GM10266 (cell line): ENCODE measurements at regions not wholly inside any gene's neighbourhood (a gene's known extent, or its start where the extent isn't known, plus 50 kb on each side); places are given as distances from the start of the nearest gene placed in this dataset.
"Not testable (repeated sequence)": the region's sequence is repeated elsewhere in the genome, so short reads cannot be mapped to it uniquely, and the experiment has no call there.

Source experiments
- DNase-seq: peaks from one replicate; pipeline ENCODE4 v3.0.0; 2012; ENCODE audit errors: extremely low spot score
- TF ChIP-seq, protein P1 (sequence below): IDR thresholded peaks from 2 replicates; pipeline ENCODE4 v1.5.1; 2012; ENCODE audit warnings: mild to moderate bottlenecking, low read depth; ENCODE audit not compliant: control insufficient read depth, insufficient read depth; ENCODE audit errors: missing control alignments

DNA sequence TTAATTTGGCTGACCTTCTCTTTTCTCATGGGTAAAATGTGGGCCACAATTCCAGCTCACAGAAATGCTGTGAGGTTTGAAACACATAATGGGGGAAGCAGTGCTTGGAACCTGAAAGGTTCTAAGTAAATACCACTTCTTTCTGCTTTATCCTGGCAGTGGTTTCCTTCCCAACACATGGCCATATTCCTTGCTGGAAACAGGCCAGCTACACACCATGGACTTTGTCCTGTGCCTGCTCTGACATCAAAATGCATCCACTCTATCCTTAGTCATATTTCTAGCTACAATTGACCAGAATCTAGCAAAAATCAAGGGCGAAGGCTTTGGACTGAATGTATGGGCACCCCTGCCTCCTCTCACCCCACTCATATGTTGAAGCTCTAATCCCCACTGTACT lies 93.1 kb upstream of the TRPC7 start:
- no peak for DNase-seq
- TF ChIP-seq, protein P1, sequence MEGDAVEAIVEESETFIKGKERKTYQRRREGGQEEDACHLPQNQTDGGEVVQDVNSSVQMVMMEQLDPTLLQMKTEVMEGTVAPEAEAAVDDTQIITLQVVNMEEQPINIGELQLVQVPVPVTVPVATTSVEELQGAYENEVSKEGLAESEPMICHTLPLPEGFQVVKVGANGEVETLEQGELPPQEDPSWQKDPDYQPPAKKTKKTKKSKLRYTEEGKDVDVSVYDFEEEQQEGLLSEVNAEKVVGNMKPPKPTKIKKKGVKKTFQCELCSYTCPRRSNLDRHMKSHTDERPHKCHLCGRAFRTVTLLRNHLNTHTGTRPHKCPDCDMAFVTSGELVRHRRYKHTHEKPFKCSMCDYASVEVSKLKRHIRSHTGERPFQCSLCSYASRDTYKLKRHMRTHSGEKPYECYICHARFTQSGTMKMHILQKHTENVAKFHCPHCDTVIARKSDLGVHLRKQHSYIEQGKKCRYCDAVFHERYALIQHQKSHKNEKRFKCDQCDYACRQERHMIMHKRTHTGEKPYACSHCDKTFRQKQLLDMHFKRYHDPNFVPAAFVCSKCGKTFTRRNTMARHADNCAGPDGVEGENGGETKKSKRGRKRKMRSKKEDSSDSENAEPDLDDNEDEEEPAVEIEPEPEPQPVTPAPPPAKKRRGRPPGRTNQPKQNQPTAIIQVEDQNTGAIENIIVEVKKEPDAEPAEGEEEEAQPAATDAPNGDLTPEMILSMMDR: no peak

GRCh38 chr5:136457390-136458013 lies 92.2 kb upstream of the TRPC7 start:
- no peak for DNase-seq
- TF ChIP-seq, protein P1: no peak

DNA sequence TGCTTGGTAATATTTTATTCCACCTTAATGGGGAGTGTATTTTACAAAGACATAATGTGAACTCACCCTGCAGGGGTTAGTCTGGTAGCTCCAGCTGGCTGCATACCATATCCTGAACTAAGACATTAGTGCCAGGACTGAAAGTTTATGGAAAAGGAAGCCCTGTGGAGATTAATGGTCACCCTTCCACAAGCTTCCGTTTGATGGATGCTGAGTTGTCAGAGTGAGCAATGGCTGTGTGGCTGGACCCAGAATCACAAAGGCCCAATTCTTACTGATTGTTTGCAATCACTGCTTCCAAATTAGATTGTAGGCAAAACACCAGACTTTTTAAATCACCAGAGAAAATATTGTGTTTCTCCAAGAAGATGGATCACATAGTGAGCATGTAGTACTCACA lies 90.1 kb upstream of the TRPC7 start:
- no peak for DNase-seq
- TF ChIP-seq, protein P1: no peak

GRCh38 chr5:136453986-136454758 lies 88.8 kb upstream of the TRPC7 start:
- TF ChIP-seq, protein P1: no peak
- DNase-seq: no peak

- DNase-seq: no peak
Measured at GRCh38 chr5:136453199-136453598, 87.9 kb upstream of the TRPC7 start.

DNA sequence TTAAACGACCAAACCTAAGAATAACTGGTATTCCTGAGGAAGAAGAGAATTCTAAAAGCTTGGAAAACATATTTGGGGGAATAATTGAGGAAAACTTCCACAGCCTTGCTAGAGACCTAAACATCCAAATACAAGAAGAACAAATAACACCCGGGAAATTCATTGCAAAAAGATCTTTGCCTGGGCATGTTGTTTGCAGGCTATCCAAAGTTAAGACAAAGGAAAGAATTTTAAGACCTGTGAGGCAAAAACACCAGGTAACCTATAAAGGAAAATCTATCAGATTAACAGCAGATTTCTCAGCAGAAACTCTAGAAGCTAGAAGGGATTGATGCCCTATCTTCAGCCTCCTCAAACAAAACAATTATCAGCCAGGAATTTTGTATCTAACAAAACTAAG lies 82.2 kb upstream of the TRPC7 start:
- not testable (repeated sequence) for DNase-seq

More at GRCh38 chr5:136453199-136453598, 87.9 kb upstream of the TRPC7 start:
- TF ChIP-seq, protein P1: no peak

DNA sequence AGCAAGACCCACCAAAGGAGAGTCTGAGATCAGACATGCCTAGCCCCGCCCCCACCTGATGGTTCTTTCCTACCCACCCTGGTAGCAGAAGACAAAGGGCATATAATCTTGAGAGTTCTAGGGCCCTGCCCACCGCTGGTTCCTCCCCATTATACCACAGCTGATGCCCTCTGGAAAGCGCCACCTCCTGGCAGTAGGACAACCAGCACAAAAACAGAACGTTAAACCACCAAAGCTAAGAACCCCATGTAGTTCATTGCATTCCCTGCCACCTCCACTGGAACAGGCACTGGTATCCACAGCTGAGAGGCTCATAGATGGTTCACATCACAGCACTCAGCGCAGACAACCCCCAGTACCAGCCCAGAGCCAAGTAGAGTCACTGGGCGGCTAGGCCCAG lies 81.2 kb upstream of the TRPC7 start:
- DNase-seq: no peak
- TF ChIP-seq, protein P1: no peak

DNA sequence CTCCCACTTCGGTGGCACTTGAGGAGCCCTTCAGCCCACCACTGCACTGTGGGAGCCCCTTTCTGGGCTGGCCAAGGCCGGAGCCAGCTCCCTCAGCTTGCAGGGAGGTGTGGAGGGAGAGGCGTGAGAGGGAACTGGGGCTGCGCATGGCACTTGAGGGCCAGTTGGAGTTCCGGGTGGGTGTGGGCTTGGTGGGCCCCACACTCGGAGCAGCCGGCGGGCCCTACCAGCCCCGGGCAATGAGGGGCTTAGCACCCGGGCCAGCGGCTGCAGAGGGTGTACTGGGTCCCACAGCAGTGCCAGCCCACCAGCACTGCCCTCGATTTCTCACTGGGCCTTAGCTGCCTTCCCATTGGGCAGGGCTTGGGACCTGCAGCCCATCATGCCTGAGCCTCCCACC lies 78.8 kb upstream of the TRPC7 start:
- not testable (repeated sequence) for DNase-seq
